GM21786 (cell line): ENCODE measurements at regions not wholly inside any gene's neighbourhood (a gene's known extent, or its start where the extent isn't known, plus 50 kb on each side); places are given as distances from the start of the nearest gene placed in this dataset.

Experiments
- ATAC-seq: cut with Tn5 transposase; IDR thresholded peaks from one replicate; pipeline ENCODE4 v1.9.1; 2021; ENCODE audit not compliant: unreplicated experiment

GRCh38 chr15:81443040-81443820, 69.2 kb upstream of the TMC3 start:
- no peak for ATAC-seq

- no peak for ATAC-seq
Observed at GRCh38 chr15:81442454-81442853, 68.4 kb upstream of the TMC3 start.

- ATAC-seq = no peak
Observed at GRCh38 chr15:81434851-81435250, 60.8 kb upstream of the TMC3 start.

GRCh38 chr15:81433462-81433861, 59.4 kb upstream of the TMC3 start:
- ATAC-seq = no peak

GRCh38 chr15:81432179-81432578, 58.2 kb upstream of the TMC3 start:
- ATAC-seq = no peak

GRCh38 chr15:81427176-81427575, 53.2 kb upstream of the TMC3 start:
- ATAC-seq = no peak

- no peak for ATAC-seq
Observed at GRCh38 chr15:81425905-81426304, 51.9 kb upstream of the TMC3 start.
